GM23248 (cell line): ENCODE measurements at regions not wholly inside any gene's neighbourhood (a gene's known extent, or its start where the extent isn't known, plus 50 kb on each side); places are given as distances from the start of the nearest gene placed in this dataset.

Source experiments
- DNase-seq: peaks from one replicate; pipeline ENCODE4 v3.0.0-alpha.2; 2015
- H2AFZ ChIP-seq: fragments of 200-600 bp; sonication (generic); 2 replicates; pipeline ENCODE4 v1.6.1; 2016; ENCODE audit warnings: antibody characterized with exemption
- H3F3A ChIP-seq: fragments of 200-600 bp; sonication (generic); 2 replicates; pipeline ENCODE4 v1.6.1; 2016; ENCODE audit warnings: mild to moderate bottlenecking, antibody characterized with exemption, mixed run types; ENCODE audit not compliant: insufficient read depth
- H3K27ac ChIP-seq: fragments of 200-600 bp; sonication (generic); 2 replicates; pipeline ENCODE4 v1.5.1; 2016; ENCODE audit warnings: mild to moderate bottlenecking
- H3K27me3 ChIP-seq: fragments of 200-600 bp; sonication (generic); replicated peaks from 2 replicates; pipeline ENCODE4 v1.6.1; 2016; ENCODE audit warnings: mild to moderate bottlenecking; ENCODE audit not compliant: insufficient read depth
- H3K36me3 ChIP-seq: fragments of 200-600 bp; sonication (generic); 2 replicates; pipeline ENCODE4 v1.6.1; 2016; ENCODE audit warnings: low read depth, mild to moderate bottlenecking
- H3K4me1 ChIP-seq: fragments of 200-600 bp; sonication (generic); 2 replicates; pipeline ENCODE4 v1.6.1; 2016; ENCODE audit warnings: mild to moderate bottlenecking; ENCODE audit not compliant: insufficient read depth
- H3K4me2 ChIP-seq: fragments of 200-600 bp; sonication (generic); one replicate; pipeline ENCODE4 v1.6.1; 2016; ENCODE audit warnings: mild to moderate bottlenecking; ENCODE audit not compliant: unreplicated experiment
- H3K4me3 ChIP-seq: fragments of 200-600 bp; sonication (generic); 2 replicates; pipeline ENCODE4 v1.5.1; 2016; ENCODE audit warnings: mild to moderate bottlenecking
- H3K79me2 ChIP-seq: fragments of 200-600 bp; sonication (generic); 2 replicates; pipeline ENCODE4 v1.6.1; 2016; ENCODE audit warnings: mild to moderate bottlenecking; ENCODE audit not compliant: insufficient read depth
- H3K9ac ChIP-seq: fragments of 200-600 bp; sonication (generic); 2 replicates; pipeline ENCODE4 v1.6.1; 2016; ENCODE audit warnings: mild to moderate bottlenecking
- H3K9me2 ChIP-seq: fragments of 200-600 bp; sonication (generic); 2 replicates; pipeline ENCODE4 v1.6.1; 2016; ENCODE audit warnings: mixed run types, mild to moderate bottlenecking, moderate library complexity; ENCODE audit not compliant: insufficient read depth
- H3K9me3 ChIP-seq: fragments of 200-600 bp; sonication (generic); one replicate; pipeline ENCODE4 v1.6.1; 2017; ENCODE audit warnings: low read depth
- H4K20me1 ChIP-seq: fragments of 200-600 bp; sonication (generic); 2 replicates; pipeline ENCODE4 v1.6.0; 2016; ENCODE audit not compliant: insufficient read depth
- EZH2 ChIP-seq: fragments of 200-600 bp; sonication (generic); IDR thresholded peaks from 2 replicates; pipeline ENCODE4 v1.6.1; 2018; ENCODE audit warnings: antibody characterized with exemption, mild to moderate bottlenecking; ENCODE audit not compliant: insufficient read depth, poor library complexity, severe bottlenecking
- EZH2phosphoT487 ChIP-seq: fragments of 200-600 bp; sonication (generic); IDR thresholded peaks from 2 replicates; pipeline ENCODE4 v1.6.1; 2018; ENCODE audit warnings: antibody characterized with exemption, moderate library complexity, mild to moderate bottlenecking, low read depth; ENCODE audit not compliant: insufficient read depth
- WGBS, 2 experiments: methylation state at CpG; one replicate each; pipeline ENCODE4 v1.1.6; 2015 to 2017; ENCODE audit warnings: low lambda C conversion rate in 2 of 2, low coverage in 1 of 2; ENCODE audit errors: missing lambda C conversion rate in 2 of 2; 5-methylcytosine and 5-hydroxymethylcytosine counted together
- in situ Hi-C: fragments of 300-500 bp; cut with MboI; formaldehyde crosslinking; loops from 2 replicates; pipeline ENCODE4 v1.15.0; 2020

DNA sequence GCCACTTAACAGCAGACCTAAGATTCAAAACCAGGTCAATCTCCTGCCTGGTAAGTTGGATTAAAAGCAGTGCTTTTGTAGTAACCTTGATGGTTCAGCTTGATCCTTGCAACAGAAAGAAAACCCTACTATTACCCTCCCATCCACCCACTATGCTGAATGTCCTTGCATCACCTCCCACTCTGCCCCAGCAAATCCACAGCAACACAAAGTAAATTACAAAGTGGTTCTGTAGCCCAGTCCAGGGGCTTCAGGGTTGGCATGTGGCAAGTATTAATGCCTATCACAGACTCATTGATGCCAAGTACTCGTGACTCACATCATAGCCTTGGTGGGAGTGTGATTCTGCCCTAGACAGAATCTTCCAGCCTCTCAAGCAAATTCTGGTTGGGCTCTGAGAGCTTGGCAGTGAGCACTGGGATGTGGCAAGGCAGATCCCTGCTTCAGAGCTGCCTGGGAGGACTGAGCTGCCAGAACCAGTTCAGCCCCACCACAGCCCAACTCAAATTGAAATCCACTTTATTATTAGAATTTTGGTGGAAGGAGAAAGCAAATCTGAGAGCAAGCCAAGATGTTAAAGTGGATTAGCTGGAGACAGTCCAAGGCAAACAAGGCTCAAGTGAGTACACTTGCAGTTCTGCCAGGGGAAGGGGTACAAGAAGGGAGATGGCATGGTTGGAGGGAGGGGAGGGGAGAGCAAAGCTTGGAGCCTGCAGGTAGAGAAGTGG, 225.8 kb upstream of the UMPS start:
- TF ChIP-seq EZH2phosphoT487 (no peak), EZH2 (no peak)
- Histone ChIP-seq H2AFZ (no peak overlapping the region), H4K20me1 (no peaks in the 10 kb centered on the region), H3K79me2 (no peaks in the 10 kb centered on the region), H3K9me2 (no peaks in the 10 kb centered on the region), H3K36me3 (no peaks in the 10 kb centered on the region), H3K27ac (no peak overlapping the region), H3F3A (no peaks in the 10 kb centered on the region), H3K27me3 (0 out of 2 replicates have a peak, but pooled peaks cover 10% of the 10 kb centered on the region), H3K9ac (no peak overlapping the region), H3K4me1 (peaks cover 11% of the 10 kb centered on the region), H3K4me2 (no peak overlapping the region), H3K9me3 (no peaks in the 10 kb centered on the region), H3K4me3 (no peak overlapping the region)
- in situ Hi-C loops: no loop called here
- 0% methylated on average over 1 of the region's 1 CpG for WGBS, 2 experiments
- DNase-seq: peak; percentile 84

DNA sequence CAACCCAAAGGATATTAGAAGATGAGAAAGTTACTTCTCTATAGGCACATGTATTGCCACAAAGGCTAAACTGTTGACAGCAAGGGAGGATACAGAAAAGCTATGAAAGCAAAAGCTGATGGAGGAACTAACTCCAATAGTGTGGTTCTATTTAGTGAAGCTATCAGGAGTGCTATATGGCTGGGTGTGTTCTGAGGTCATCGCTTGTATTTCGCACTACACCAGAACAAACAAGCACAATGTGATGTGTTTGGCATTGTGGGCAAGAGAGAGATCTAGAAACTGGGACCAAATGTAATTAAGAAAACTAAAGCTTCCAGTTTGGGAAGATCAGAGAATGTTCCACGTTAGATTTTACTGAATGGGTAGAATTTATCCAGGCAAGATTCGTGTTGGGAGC, 220.4 kb upstream of the UMPS start:
- DNase-seq: no peak
- H3K27me3 ChIP-seq: no peaks in the 10 kb centered on the region
- H3K9me3 ChIP-seq: no peaks in the 10 kb centered on the region
- no peaks in the 10 kb centered on the region for H3K9me2 ChIP-seq
- TF ChIP-seq EZH2phosphoT487: no peak
- TF ChIP-seq EZH2: no peak
- H4K20me1 ChIP-seq: no peaks in the 10 kb centered on the region
- H3K36me3 ChIP-seq: no peaks in the 10 kb centered on the region
- H3F3A ChIP-seq: peaks cover 6% of the 10 kb centered on the region; the same call in 1 of the 2 replicates
- 74 to 75% methylated on average over 4 of the region's 4 CpGs for WGBS, 2 experiments
- no peak overlapping the region for H3K27ac ChIP-seq
- H3K79me2 ChIP-seq: no peaks in the 10 kb centered on the region
- no peak overlapping the region for H3K4me2 ChIP-seq
- peaks cover 12% of the 10 kb centered on the region for H3K4me1 ChIP-seq
- no peak overlapping the region for H3K4me3 ChIP-seq
- in situ Hi-C loops: no loop called here
- no peak overlapping the region for H2AFZ ChIP-seq
- no peak overlapping the region for H3K9ac ChIP-seq

DNA sequence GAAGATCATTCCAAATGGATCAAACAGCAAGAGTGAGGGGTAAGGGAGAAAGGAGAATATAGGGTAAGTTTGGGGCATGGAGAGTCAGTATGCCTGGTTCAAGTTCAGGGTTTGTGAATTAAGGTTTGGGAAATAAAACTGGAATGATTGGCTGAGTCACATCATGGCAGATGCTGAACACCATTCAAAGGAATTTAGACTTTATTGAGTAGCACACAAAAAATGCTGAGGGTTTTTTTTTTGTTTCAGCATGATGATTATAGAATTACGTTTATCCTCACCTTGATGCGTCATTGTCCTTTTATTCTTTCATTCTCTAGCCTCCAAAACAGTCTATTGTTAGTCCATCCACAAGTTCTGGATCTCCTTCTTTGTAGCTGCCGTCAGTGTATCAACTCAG, 220.0 kb upstream of the UMPS start:
- no peak overlapping the region for H2AFZ ChIP-seq
- WGBS, 2 experiments: 53 to 54% methylated on average over 3 of the region's 3 CpGs
- no peak overlapping the region for H3K27ac ChIP-seq
- no peaks in the 10 kb centered on the region for H3K9me2 ChIP-seq
- no peak overlapping the region for H3K9ac ChIP-seq
- H4K20me1 ChIP-seq: no peaks in the 10 kb centered on the region
- H3K27me3 ChIP-seq: no peaks in the 10 kb centered on the region
- H3K4me1 ChIP-seq: peaks cover 12% of the 10 kb centered on the region
- no peak overlapping the region for H3K4me3 ChIP-seq
- H3K9me3 ChIP-seq: no peaks in the 10 kb centered on the region
- no peak overlapping the region for H3K4me2 ChIP-seq
- H3K36me3 ChIP-seq: no peaks in the 10 kb centered on the region
- H3F3A ChIP-seq: peaks cover 6% of the 10 kb centered on the region; the same call in 1 of the 2 replicates
- in situ Hi-C loops: no loop called here
- no peak for TF ChIP-seq EZH2phosphoT487
- no peak for TF ChIP-seq EZH2
- DNase-seq: peak; percentile 76
- H3K79me2 ChIP-seq: no peaks in the 10 kb centered on the region

DNA sequence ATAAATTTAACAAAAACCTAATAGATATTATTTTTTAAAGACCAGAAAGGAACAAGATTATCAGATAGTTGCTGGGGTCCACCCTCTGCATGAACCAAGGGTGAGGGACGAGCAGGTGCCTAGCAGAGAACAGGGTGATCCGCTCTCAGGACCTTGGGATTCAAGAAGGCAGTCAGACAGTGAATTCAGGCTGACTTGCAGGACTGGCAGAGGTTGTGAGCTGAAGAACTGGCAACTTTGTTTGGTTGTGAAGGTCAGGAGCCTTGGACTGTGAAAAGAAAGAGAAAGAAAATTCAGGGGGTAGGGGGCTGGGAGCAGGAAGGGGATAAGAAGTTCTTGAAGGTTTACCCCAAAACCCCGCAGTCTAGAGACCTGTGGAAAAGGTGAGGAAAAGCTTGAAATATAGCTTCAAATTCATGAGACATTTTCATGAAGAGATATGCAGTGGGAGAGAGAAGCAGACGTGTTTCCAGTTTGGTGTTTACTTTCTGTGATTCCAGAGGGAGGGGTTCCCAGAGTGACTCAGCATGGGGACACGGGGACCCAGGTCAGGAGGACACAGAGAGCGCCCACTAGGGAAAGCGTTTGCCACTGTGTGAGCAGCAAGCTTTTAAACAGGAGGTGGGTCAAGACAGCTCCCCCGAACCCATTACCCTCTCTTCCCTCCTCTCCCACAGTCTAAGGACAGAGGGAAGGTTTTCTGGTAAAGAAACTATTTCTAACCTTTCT, 217.2 kb upstream of the UMPS start:
- no peak overlapping the region for H3K9ac ChIP-seq
- no peaks in the 10 kb centered on the region for H3K27me3 ChIP-seq
- no peak overlapping the region for H3K4me3 ChIP-seq
- H3K4me2 ChIP-seq: no peak overlapping the region
- 46 to 49% methylated on average over 8 of the region's 8 CpGs for WGBS, 2 experiments
- in situ Hi-C loops: no loop called here
- no peak for DNase-seq
- H3K9me3 ChIP-seq: no peaks in the 10 kb centered on the region
- no peak overlapping the region for H3K27ac ChIP-seq
- no peaks in the 10 kb centered on the region for H3K9me2 ChIP-seq
- peaks cover 12% of the 10 kb centered on the region for H3K4me1 ChIP-seq
- no peaks in the 10 kb centered on the region for H3K79me2 ChIP-seq
- H2AFZ ChIP-seq: no peak overlapping the region
- TF ChIP-seq EZH2 (no peak), EZH2phosphoT487 (no peak)
- H4K20me1 ChIP-seq: no peaks in the 10 kb centered on the region
- peaks cover 6% of the 10 kb centered on the region; the same call in 1 of the 2 replicates for H3F3A ChIP-seq
- no peaks in the 10 kb centered on the region for H3K36me3 ChIP-seq
